ENCODE measurements at regions not wholly inside any gene's neighbourhood (a gene's known extent, or its start where the extent isn't known, plus 50 kb on each side); places are given as distances from the start of the nearest gene placed in this dataset.

GRCh38 chrY:16636254-16636653 is 1243.8 kb downstream of the CDY2B start:
- H3K4me3 ChIP-seq: no peak overlapping the region
- TF ChIP-seq POLR2A (IDR thresholded peaks at IDR 0.05): no peak
- TF ChIP-seq CTCF (IDR thresholded peaks at IDR 0.05): no peak
- no peak for TF ChIP-seq EP300 (IDR thresholded peaks at IDR 0.05)
- no peak for TF ChIP-seq POLR2AphosphoS5 (IDR thresholded peaks at IDR 0.05)
- no peaks in the 10 kb centered on the region for H3K36me3 ChIP-seq
- no CpG with 5 or more reads among the region's 4 CpGs for WGBS
- DNase-seq (ENCODE audit: low spot score in 2 of 2): no peak
- H3K9me3 ChIP-seq: no peaks in the 10 kb centered on the region
- no peaks in the 10 kb centered on the region for H3K27me3 ChIP-seq
- H3K27ac ChIP-seq: no peak overlapping the region
- no peaks in the 10 kb centered on the region for H3K4me1 ChIP-seq

GRCh38 chrY:16629146-16629545 is 1250.9 kb downstream of the CDY2B start:
- H3K36me3 ChIP-seq: no peaks in the 10 kb centered on the region
- WGBS: no CpG with 5 or more reads among the region's 1 CpG
- no peak overlapping the region for H3K27ac ChIP-seq
- TF ChIP-seq POLR2A (IDR thresholded peaks at IDR 0.05) (no peak), EP300 (IDR thresholded peaks at IDR 0.05) (no peak), POLR2AphosphoS5 (IDR thresholded peaks at IDR 0.05) (no peak), CTCF (IDR thresholded peaks at IDR 0.05) (no peak)
- no peak overlapping the region for H3K4me3 ChIP-seq
- H3K27me3 ChIP-seq: no peaks in the 10 kb centered on the region
- H3K4me1 ChIP-seq: no peaks in the 10 kb centered on the region
- no peak for DNase-seq (ENCODE audit: low spot score in 2 of 2)
- no peaks in the 10 kb centered on the region for H3K9me3 ChIP-seq

- no peak overlapping the region for H3K27ac ChIP-seq
- TF ChIP-seq CTCF (IDR thresholded peaks at IDR 0.05): no peak
- no peak for TF ChIP-seq EP300 (IDR thresholded peaks at IDR 0.05)
- TF ChIP-seq POLR2AphosphoS5 (IDR thresholded peaks at IDR 0.05): no peak
- TF ChIP-seq POLR2A (IDR thresholded peaks at IDR 0.05): no peak
- WGBS: no CpG with 5 or more reads among the region's 3 CpGs
- H3K4me3 ChIP-seq: no peak overlapping the region
- no peaks in the 10 kb centered on the region for H3K36me3 ChIP-seq
- H3K9me3 ChIP-seq: no peaks in the 10 kb centered on the region
- no peak for DNase-seq (ENCODE audit: low spot score in 2 of 2)
- H3K27me3 ChIP-seq: no peaks in the 10 kb centered on the region
- no peaks in the 10 kb centered on the region for H3K4me1 ChIP-seq
These were observed 1252.9 kb downstream of the CDY2B start for GRCh38 chrY:16627122-16627521.

- no peaks in the 10 kb centered on the region for H3K9me3 ChIP-seq
- H3K27me3 ChIP-seq: no peaks in the 10 kb centered on the region
- no peak overlapping the region for H3K4me3 ChIP-seq
- no CpG with 5 or more reads among the region's 2 CpGs for WGBS
- H3K36me3 ChIP-seq: no peaks in the 10 kb centered on the region
- DNase-seq (ENCODE audit: low spot score in 2 of 2): no peak
- H3K27ac ChIP-seq: no peak overlapping the region
- no peak for TF ChIP-seq POLR2A (IDR thresholded peaks at IDR 0.05)
- no peak for TF ChIP-seq EP300 (IDR thresholded peaks at IDR 0.05)
- TF ChIP-seq CTCF (IDR thresholded peaks at IDR 0.05): no peak
- TF ChIP-seq POLR2AphosphoS5 (IDR thresholded peaks at IDR 0.05): no peak
- no peaks in the 10 kb centered on the region for H3K4me1 ChIP-seq
These were observed 1263.6 kb downstream of the CDY2B start for GRCh38 chrY:16616201-16616975.

GRCh38 chrY:16608679-16609078 is 1271.3 kb downstream of the CDY2B start:
- DNase-seq (ENCODE audit: low spot score in 2 of 2): no peak
- no peaks in the 10 kb centered on the region for H3K4me1 ChIP-seq
- no peaks in the 10 kb centered on the region for H3K36me3 ChIP-seq
- H3K9me3 ChIP-seq: no peaks in the 10 kb centered on the region
- no peaks in the 10 kb centered on the region for H3K27me3 ChIP-seq
- H3K27ac ChIP-seq: no peak overlapping the region
- no peak overlapping the region for H3K4me3 ChIP-seq
- TF ChIP-seq CTCF (IDR thresholded peaks at IDR 0.05): no peak
- TF ChIP-seq EP300 (IDR thresholded peaks at IDR 0.05): no peak
- no peak for TF ChIP-seq POLR2AphosphoS5 (IDR thresholded peaks at IDR 0.05)
- TF ChIP-seq POLR2A (IDR thresholded peaks at IDR 0.05): no peak

All from suprapubic skin (tissue), 4 donors.